Liver (tissue), 8 donors: ENCODE measurements at regions not wholly inside any gene's neighbourhood (a gene's known extent, or its start where the extent isn't known, plus 50 kb on each side); places are given as distances from the start of the nearest gene placed in this dataset.

Source experiments
- DNase-seq: peaks from one replicate; pipeline ENCODE4 v3.0.0-alpha.2; 2017; ENCODE audit warnings: low spot score
- H3K27ac ChIP-seq, 2 donors: one replicate each; pipeline ENCODE4 v1.7.0; 2013; ENCODE audit warnings: inconsistent platforms in 2 of 2, low read length in 2 of 2, control low read depth in 1 of 2, low read depth in 1 of 2, mild to moderate bottlenecking in 1 of 2
- H3K27me3 ChIP-seq, 4 donors: one replicate each; pipeline versions ENCODE4 v1.6.1 to v1.7.0; 2013; ENCODE audit warnings: low read length in 3 of 4, inconsistent platforms in 1 of 4, mild to moderate bottlenecking in 1 of 4, moderate library complexity in 1 of 4; ENCODE audit not compliant: control insufficient read depth in 4 of 4, insufficient read depth in 4 of 4
- H3K36me3 ChIP-seq, 4 donors: one replicate each; pipeline versions ENCODE4 v1.6.1 to v1.7.0; 2013; ENCODE audit warnings: low read length in 3 of 4, mild to moderate bottlenecking in 3 of 4, low read depth in 1 of 4, moderate library complexity in 1 of 4; ENCODE audit not compliant: control insufficient read depth in 4 of 4, insufficient read depth in 3 of 4
- H3K4me1 ChIP-seq, 4 donors: one replicate each; pipeline versions ENCODE4 v1.6.1 to v1.7.0; 2013; ENCODE audit warnings: low read length in 3 of 4, mild to moderate bottlenecking in 3 of 4, moderate library complexity in 1 of 4; ENCODE audit not compliant: control insufficient read depth in 4 of 4, insufficient read depth in 4 of 4
- H3K4me3 ChIP-seq, 3 donors: one replicate each; pipeline versions ENCODE4 v1.6.1 to v1.7.0; 2013; ENCODE audit warnings: low read length in 3 of 3, control low read depth in 1 of 3, low read depth in 1 of 3, mild to moderate bottlenecking in 1 of 3
- H3K9ac ChIP-seq, 2 donors: one replicate each; pipeline ENCODE4 v1.7.0; 2013; ENCODE audit warnings: low read length in 2 of 2, mild to moderate bottlenecking in 2 of 2, moderate library complexity in 2 of 2, control low read depth in 1 of 2, low read depth in 1 of 2
- H3K9me3 ChIP-seq, 4 donors: one replicate each; pipeline versions ENCODE4 v1.6.1 to v1.7.0; 2013; ENCODE audit warnings: low read length in 3 of 4; ENCODE audit not compliant: control insufficient read depth in 4 of 4
- ATF3 ChIP-seq: IDR thresholded peaks from 2 replicates; pipeline ENCODE4 v1.6.1; 2016; ENCODE audit warnings: antibody characterized with exemption
- CTCF ChIP-seq: fragments of 150-350 bp; IDR thresholded peaks from 2 replicates; pipeline ENCODE4 v1.5.1; 2017; ENCODE audit warnings: improper control_type of control experiment, low read depth, low read length; ENCODE audit not compliant: missing input control
- EGR1 ChIP-seq, 2 donors: IDR thresholded peaks; 2 replicates each; pipeline ENCODE4 v1.6.1; 2016 to 2018; ENCODE audit warnings: antibody characterized with exemption in 2 of 2, low read depth in 2 of 2
- FOXA1 ChIP-seq: IDR thresholded peaks from 2 replicates; pipeline ENCODE4 v1.6.1; 2016; ENCODE audit warnings: antibody characterized with exemption
- FOXA2 ChIP-seq: IDR thresholded peaks from 2 replicates; pipeline ENCODE4 v1.6.1; 2016; ENCODE audit warnings: antibody characterized with exemption
- GABPA ChIP-seq, 2 donors: IDR thresholded peaks in 1 of 2; conservative IDR thresholded peaks in 1 of 2; 2 replicates each; pipeline ENCODE4 v1.6.1; 2016; ENCODE audit warnings: antibody characterized with exemption in 2 of 2, mild to moderate bottlenecking in 1 of 2, moderate library complexity in 1 of 2
- HNF4A ChIP-seq, 2 donors: conservative IDR thresholded peaks; 2 replicates each; pipeline ENCODE4 v1.6.1; 2016; ENCODE audit warnings: antibody characterized with exemption in 2 of 2, mild to moderate bottlenecking in 2 of 2
- JUND ChIP-seq, 2 donors: IDR thresholded peaks; 2 replicates each; pipeline ENCODE4 v1.6.1; 2016; ENCODE audit warnings: antibody characterized with exemption in 2 of 2
- NR2F2 ChIP-seq: IDR thresholded peaks from 2 replicates; pipeline ENCODE4 v1.6.1; 2016; ENCODE audit warnings: antibody characterized with exemption
- RAD21 ChIP-seq, 2 donors: IDR thresholded peaks; 2 replicates each; pipeline ENCODE4 v1.6.1; 2016; ENCODE audit warnings: antibody characterized with exemption in 2 of 2, mild to moderate bottlenecking in 2 of 2
- TAF1 ChIP-seq: conservative IDR thresholded peaks from 2 replicates; pipeline ENCODE4 v1.6.1; 2016; ENCODE audit warnings: antibody characterized with exemption, mild to moderate bottlenecking
- YY1 ChIP-seq: IDR thresholded peaks from 2 replicates; pipeline ENCODE4 v1.6.1; 2016; ENCODE audit warnings: antibody characterized with exemption, mild to moderate bottlenecking
- WGBS: extraction: QIAGEN DNeasy Blood & Tissue Kit; methylation state at CpG from one replicate; pipeline ENCODE4 v1.1.7; 2013; 5-methylcytosine and 5-hydroxymethylcytosine counted together
- TF ChIP-seq, protein P1 (sequence below): IDR thresholded peaks from 2 replicates; pipeline ENCODE4 v1.6.1; 2016; ENCODE audit warnings: antibody characterized with exemption, mild to moderate bottlenecking
- donor health status: healthy.
- donor health status: healthy.
- donor health status: healthy.
- donor health status: healthy.
- donor health status: healthy.

DNA sequence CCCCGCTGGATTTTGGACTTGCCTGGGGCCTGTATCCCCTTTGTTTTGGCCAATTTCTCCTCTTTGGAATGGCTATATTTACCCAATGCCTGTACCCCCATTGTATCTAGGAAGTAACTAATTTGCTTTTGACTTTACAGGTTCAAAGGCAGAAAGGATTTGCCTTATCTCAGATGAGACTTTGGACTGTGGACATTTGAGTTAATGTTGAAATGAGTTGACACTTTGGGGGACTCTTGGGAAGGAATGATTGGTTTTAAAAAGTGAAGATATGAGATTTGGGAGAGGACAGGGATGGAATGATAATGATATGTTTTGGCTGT lies 1220.3 kb upstream of the CITED2 start:
- H3K36me3 ChIP-seq: no peaks in the 10 kb centered on the region
- no peak for DNase-seq
- 64% methylated on average over 1 of the region's 1 CpG for WGBS
- H3K4me1 ChIP-seq: no peaks in the 10 kb centered on the region
- H3K4me3 ChIP-seq: no peak overlapping the region
- TF ChIP-seq CTCF: no peak
- TF ChIP-seq HNF4A (conservative IDR thresholded peaks at IDR 0.05): peak; percentile 43 to 57
- no peaks in the 10 kb centered on the region for H3K27me3 ChIP-seq
- H3K9me3 ChIP-seq: no peaks in the 10 kb centered on the region
- H3K9ac ChIP-seq: no peak overlapping the region
- H3K27ac ChIP-seq: no peak overlapping the region

DNA sequence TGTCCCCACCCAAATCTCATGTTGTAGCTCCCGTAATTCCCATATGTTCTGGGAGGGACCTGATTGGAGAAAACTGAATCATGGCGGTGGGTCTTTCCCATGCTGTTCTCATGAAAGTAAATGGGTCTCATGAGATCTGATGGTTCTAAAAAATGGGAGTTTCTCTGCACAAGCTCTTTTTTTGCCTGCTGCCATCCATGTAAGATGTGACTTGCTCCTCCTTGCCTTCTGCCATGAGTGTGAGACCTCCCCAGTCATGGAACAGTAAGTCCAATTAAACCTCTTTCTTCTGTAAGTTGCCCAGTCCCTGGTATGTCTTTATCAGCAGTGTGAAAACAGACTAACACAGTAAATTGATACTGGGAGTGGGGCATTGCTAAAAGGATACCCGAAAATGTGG lies 1218.4 kb upstream of the CITED2 start:
- Histone ChIP-seq H3K9me3 (no peaks in the 10 kb centered on the region), H3K27ac (no peak overlapping the region)

More for the DNA sequence above, 1218.4 kb upstream of the CITED2 start:
- no peak for DNase-seq
- no peaks in the 10 kb centered on the region for H3K36me3 ChIP-seq
- no peak overlapping the region for H3K9ac ChIP-seq
- no peaks in the 10 kb centered on the region for H3K27me3 ChIP-seq
- 98% methylated on average over 3 of the region's 3 CpGs for WGBS
- no peak overlapping the region for H3K4me3 ChIP-seq
- TF ChIP-seq GABPA (IDR thresholded peaks at IDR 0.05 in 1 of 2, conservative IDR thresholded peaks at IDR 0.05 in 1 of 2): no peak
- TF ChIP-seq, protein P1, sequence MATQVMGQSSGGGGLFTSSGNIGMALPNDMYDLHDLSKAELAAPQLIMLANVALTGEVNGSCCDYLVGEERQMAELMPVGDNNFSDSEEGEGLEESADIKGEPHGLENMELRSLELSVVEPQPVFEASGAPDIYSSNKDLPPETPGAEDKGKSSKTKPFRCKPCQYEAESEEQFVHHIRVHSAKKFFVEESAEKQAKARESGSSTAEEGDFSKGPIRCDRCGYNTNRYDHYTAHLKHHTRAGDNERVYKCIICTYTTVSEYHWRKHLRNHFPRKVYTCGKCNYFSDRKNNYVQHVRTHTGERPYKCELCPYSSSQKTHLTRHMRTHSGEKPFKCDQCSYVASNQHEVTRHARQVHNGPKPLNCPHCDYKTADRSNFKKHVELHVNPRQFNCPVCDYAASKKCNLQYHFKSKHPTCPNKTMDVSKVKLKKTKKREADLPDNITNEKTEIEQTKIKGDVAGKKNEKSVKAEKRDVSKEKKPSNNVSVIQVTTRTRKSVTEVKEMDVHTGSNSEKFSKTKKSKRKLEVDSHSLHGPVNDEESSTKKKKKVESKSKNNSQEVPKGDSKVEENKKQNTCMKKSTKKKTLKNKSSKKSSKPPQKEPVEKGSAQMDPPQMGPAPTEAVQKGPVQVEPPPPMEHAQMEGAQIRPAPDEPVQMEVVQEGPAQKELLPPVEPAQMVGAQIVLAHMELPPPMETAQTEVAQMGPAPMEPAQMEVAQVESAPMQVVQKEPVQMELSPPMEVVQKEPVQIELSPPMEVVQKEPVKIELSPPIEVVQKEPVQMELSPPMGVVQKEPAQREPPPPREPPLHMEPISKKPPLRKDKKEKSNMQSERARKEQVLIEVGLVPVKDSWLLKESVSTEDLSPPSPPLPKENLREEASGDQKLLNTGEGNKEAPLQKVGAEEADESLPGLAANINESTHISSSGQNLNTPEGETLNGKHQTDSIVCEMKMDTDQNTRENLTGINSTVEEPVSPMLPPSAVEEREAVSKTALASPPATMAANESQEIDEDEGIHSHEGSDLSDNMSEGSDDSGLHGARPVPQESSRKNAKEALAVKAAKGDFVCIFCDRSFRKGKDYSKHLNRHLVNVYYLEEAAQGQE: no peak
- no peak for TF ChIP-seq NR2F2
- TF ChIP-seq YY1: no peak
- no peak for TF ChIP-seq TAF1
- TF ChIP-seq ATF3: no peak
- no peak for TF ChIP-seq JUND (IDR thresholded peaks at IDR 0.05)
- no peak for TF ChIP-seq HNF4A (conservative IDR thresholded peaks at IDR 0.05)
- TF ChIP-seq EGR1 (IDR thresholded peaks at IDR 0.05; ENCODE audit: low read depth in 2 of 2): no peak
- no peak for TF ChIP-seq CTCF
- TF ChIP-seq FOXA2: no peak
- no peak for TF ChIP-seq RAD21 (IDR thresholded peaks at IDR 0.05)
- TF ChIP-seq FOXA1: no peak
- no peaks in the 10 kb centered on the region for H3K4me1 ChIP-seq
